PC-9 (cell line): ENCODE measurements at regions not wholly inside any gene's neighbourhood (a gene's known extent, or its start where the extent isn't known, plus 50 kb on each side); places are given as distances from the start of the nearest gene placed in this dataset.

ENCODE experiments used
- CTCF ChIP-seq: fragments of 200-600 bp; sonication (generic); conservative IDR thresholded peaks from 2 replicates; pipeline ENCODE4 v1.6.1; 2017; ENCODE audit warnings: mixed run types, antibody characterized with exemption, mild to moderate bottlenecking, moderate library complexity
- EZH2 ChIP-seq: fragments of 200-600 bp; sonication (generic); IDR thresholded peaks from 2 replicates; pipeline ENCODE4 v1.8.0; 2017; ENCODE audit warnings: antibody characterized with exemption, low read depth

GRCh38 chr7:110337646-110338045 lies 753.3 kb upstream of the LRRN3 start:
- TF ChIP-seq EZH2 (no peak), CTCF (no peak)
